Panc1 (cell line): ENCODE measurements at regions not wholly inside any gene's neighbourhood (a gene's known extent, or its start where the extent isn't known, plus 50 kb on each side); places are given as distances from the start of the nearest gene placed in this dataset.

ENCODE experiments used
- CTCF ChIP-seq: fragments of 450-650 bp; IDR thresholded peaks from 2 replicates; pipeline ENCODE4 v1.5.1; 2017; ENCODE audit warnings: mild to moderate bottlenecking
- POLR2AphosphoS5 ChIP-seq: IDR thresholded peaks from 2 replicates; pipeline ENCODE4 v1.6.1; 2012; ENCODE audit warnings: mild to moderate bottlenecking, low read depth, low read length, moderate library complexity
- REST ChIP-seq, 2 experiments: IDR thresholded peaks; 2 replicates each; pipeline ENCODE4 v1.6.1; 2011 to 2012; ENCODE audit warnings: low read depth in 2 of 2, control low read depth in 1 of 2, low read length in 1 of 2, mild to moderate bottlenecking in 1 of 2, moderate library complexity in 1 of 2; ENCODE audit not compliant: insufficient read depth in 1 of 2
- SIN3A ChIP-seq: IDR thresholded peaks from 2 replicates; pipeline ENCODE4 v1.6.1; 2012; ENCODE audit warnings: low read depth, mild to moderate bottlenecking, low read length, moderate library complexity, borderline replicate concordance; ENCODE audit not compliant: insufficient read depth
- TCF7L2 ChIP-seq: IDR thresholded peaks from 2 replicates; pipeline ENCODE4 v1.6.1; 2011; ENCODE audit warnings: mild to moderate bottlenecking, low read depth, low read length, inconsistent platforms

- TF ChIP-seq SIN3A, result no peak
- TF ChIP-seq CTCF, result no peak
- no peak for TF ChIP-seq TCF7L2
- no peak for TF ChIP-seq POLR2AphosphoS5
- TF ChIP-seq REST (IDR thresholded peaks at IDR 0.05; ENCODE audit: insufficient read depth in 1 of 2, low read depth in 2 of 2, low read length in 1 of 2), result no peak
These were observed 227.4 kb upstream of the PWP1 start for GRCh38 chr12:107458163-107458562.
